Uterus (tissue), 2 donors: ENCODE measurements at regions not wholly inside any gene's neighbourhood (a gene's known extent, or its start where the extent isn't known, plus 50 kb on each side); places are given as distances from the start of the nearest gene placed in this dataset.

ENCODE experiments used
- CTCF ChIP-seq, 4 experiments: fragments of 200-600 bp in 2 of 4; fragments of 450-650 bp in 2 of 4; sonication (generic) in 2 of 4; IDR thresholded peaks; one replicate each; pipeline ENCODE4 v1.5.1; 2016 to 2019; ENCODE audit warnings: antibody characterized with exemption in 4 of 4, mild to moderate bottlenecking in 2 of 4, moderate library complexity in 1 of 4
- POLR2A ChIP-seq, 2 donors: fragments of 450-650 bp; IDR thresholded peaks; one replicate each; pipeline ENCODE4 v1.6.1; 2016; ENCODE audit warnings: antibody characterized with exemption in 2 of 2, mild to moderate bottlenecking in 1 of 2, moderate library complexity in 1 of 2

GRCh38 chr2:120544522-120544921 is 191.1 kb upstream of the GLI2 start:
- TF ChIP-seq POLR2A (IDR thresholded peaks at IDR 0.05): no peak
- no peak for TF ChIP-seq CTCF (IDR thresholded peaks at IDR 0.05)
